Prostate gland (tissue), 2 donors: ENCODE measurements at regions not wholly inside any gene's neighbourhood (a gene's known extent, or its start where the extent isn't known, plus 50 kb on each side); places are given as distances from the start of the nearest gene placed in this dataset.

ENCODE experiments used
- DNase-seq: peaks from one replicate; pipeline ENCODE4 v3.0.0-alpha.2; 2019; ENCODE audit warnings: low spot score
- H3K27ac ChIP-seq, 2 donors: fragments of 200-600 bp; sonication (generic); 2 replicates each; pipeline ENCODE4 v1.5.1; 2017 to 2019
- H3K27me3 ChIP-seq: fragments of 200-600 bp; sonication (generic); replicated peaks from 2 replicates; pipeline ENCODE4 v1.5.1; 2019; ENCODE audit not compliant: insufficient read depth
- H3K36me3 ChIP-seq, 2 donors: fragments of 200-600 bp; sonication (generic); 1 replicate in 1 of 2; 2 replicates in 1 of 2; pipeline versions ENCODE4 v1.5.1 to v1.8.1; 2017 to 2019
- H3K4me1 ChIP-seq: fragments of 200-600 bp; sonication (generic); replicated peaks from 2 replicates; pipeline ENCODE4 v1.5.1; 2019
- H3K4me3 ChIP-seq, 2 donors: fragments of 200-600 bp; sonication (generic); 2 replicates each; pipeline ENCODE4 v1.5.1; 2017 to 2019
- H3K9me3 ChIP-seq: fragments of 200-600 bp; sonication (generic); 2 replicates; pipeline ENCODE4 v1.5.1; 2017
- POLR2A ChIP-seq: fragments of 450-650 bp; IDR thresholded peaks from one replicate; pipeline ENCODE4 v1.6.1; 2016; ENCODE audit warnings: antibody characterized with exemption, mild to moderate bottlenecking
- POLR2AphosphoS5 ChIP-seq: sonication (generic); formaldehyde crosslinking; IDR thresholded peaks from one replicate; pipeline ENCODE4 v1.6.1; 2017; ENCODE audit warnings: antibody characterized with exemption
- WGBS: methylation state at CpG from one replicate; pipeline ENCODE4 v1.1.5; 2018; 5-methylcytosine and 5-hydroxymethylcytosine counted together
- intact Hi-C: fragments of 100-400 bp; cut with DNase I; formaldehyde crosslinking; loops from one replicate; pipeline ENCODE4 v1.14.2; 2022
- TF ChIP-seq, protein P1 (sequence below), 4 experiments: fragments of 200-600 bp in 2 of 4; fragments of 450-650 bp in 2 of 4; sonication (generic) in 2 of 4; IDR thresholded peaks; 1 replicate in 3 of 4; 2 replicates in 1 of 4; pipeline ENCODE4 v1.5.1; 2016 to 2019; ENCODE audit warnings: antibody characterized with exemption in 4 of 4, mild to moderate bottlenecking in 2 of 4, moderate library complexity in 2 of 4

DNA sequence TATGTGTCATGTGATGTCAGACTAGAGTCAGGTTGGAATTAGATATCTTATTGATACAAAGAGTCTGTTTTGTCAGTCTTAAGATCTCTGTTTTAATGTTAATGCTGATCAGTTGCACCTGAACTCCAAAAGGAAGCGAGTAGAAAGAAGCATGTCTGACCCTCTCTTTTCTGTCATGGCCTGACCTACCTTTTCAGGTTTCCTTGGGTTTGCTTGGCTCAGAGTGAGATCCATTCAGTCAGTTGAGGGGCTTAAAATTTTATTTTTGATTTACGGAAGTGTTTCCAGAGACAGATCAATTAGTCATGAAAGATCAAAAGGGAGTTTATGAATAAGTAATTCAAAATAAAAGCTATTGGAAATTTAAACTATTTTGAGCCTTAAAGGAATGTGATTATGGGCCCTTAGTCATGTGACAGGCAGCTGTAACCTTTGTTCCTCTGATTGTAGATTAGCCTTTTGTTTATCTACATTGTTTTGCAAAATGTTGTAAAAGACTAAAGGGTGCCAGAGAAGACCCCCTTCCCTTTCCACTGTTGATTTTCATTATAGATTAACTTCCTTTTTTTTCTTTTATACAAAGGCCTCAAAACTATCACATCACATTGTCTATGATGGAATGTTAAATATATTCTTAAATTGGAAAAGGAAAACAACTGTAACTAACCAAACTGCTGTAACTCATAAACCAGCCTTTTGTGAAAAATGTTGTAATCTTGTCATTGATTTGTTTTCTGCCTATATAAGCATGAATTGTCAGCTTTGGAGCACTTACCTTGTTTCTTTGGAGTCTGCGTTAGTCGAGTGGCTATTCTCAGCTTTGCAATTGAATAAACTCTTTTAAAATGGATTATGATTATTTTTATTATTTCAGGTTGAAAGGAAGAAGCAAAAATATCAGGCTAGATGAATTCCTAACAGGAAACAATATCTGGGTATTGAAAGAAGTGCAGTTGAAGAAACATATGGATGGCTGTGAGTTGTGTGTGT lies 195.5 kb upstream of the MBL2 start:
- intact Hi-C loops, result no loop called here
- no peaks in the 10 kb centered on the region for H3K36me3 ChIP-seq
- DNase-seq, result no peak
- TF ChIP-seq POLR2AphosphoS5, result no peak
- TF ChIP-seq, protein P1, sequence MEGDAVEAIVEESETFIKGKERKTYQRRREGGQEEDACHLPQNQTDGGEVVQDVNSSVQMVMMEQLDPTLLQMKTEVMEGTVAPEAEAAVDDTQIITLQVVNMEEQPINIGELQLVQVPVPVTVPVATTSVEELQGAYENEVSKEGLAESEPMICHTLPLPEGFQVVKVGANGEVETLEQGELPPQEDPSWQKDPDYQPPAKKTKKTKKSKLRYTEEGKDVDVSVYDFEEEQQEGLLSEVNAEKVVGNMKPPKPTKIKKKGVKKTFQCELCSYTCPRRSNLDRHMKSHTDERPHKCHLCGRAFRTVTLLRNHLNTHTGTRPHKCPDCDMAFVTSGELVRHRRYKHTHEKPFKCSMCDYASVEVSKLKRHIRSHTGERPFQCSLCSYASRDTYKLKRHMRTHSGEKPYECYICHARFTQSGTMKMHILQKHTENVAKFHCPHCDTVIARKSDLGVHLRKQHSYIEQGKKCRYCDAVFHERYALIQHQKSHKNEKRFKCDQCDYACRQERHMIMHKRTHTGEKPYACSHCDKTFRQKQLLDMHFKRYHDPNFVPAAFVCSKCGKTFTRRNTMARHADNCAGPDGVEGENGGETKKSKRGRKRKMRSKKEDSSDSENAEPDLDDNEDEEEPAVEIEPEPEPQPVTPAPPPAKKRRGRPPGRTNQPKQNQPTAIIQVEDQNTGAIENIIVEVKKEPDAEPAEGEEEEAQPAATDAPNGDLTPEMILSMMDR (IDR thresholded peaks at IDR 0.05), result no peak
- TF ChIP-seq POLR2A, result no peak
- H3K4me3 ChIP-seq, result no peak overlapping the region
- H3K27me3 ChIP-seq, result no peaks in the 10 kb centered on the region
- H3K27ac ChIP-seq, result no peak overlapping the region
- no peaks in the 10 kb centered on the region for H3K4me1 ChIP-seq
- 88% methylated on average over 4 of the region's 4 CpGs for WGBS
- H3K9me3 ChIP-seq, result no peaks in the 10 kb centered on the region

DNA sequence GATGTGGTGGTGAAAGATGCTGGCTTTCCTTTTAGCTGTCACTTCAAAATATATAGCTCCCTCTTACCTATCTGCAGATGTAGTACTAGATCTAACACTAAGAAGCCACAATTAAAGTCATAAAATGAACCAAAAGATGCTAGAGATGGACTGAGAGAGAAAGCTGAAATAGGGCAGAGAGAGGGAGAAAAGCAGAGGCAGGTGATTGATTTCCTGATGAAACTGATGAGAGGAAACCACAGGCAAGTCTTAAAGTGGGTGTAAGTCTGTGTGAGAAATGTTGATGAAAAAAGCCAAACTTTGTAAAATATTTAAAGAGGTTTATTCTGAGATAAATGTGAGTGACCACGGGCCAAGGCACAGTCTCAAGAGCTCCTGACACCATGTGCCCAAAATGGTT lies 194.3 kb upstream of the MBL2 start:
- no peak for DNase-seq
- no peaks in the 10 kb centered on the region for H3K27me3 ChIP-seq
- H3K4me1 ChIP-seq, result no peaks in the 10 kb centered on the region
- no peaks in the 10 kb centered on the region for H3K36me3 ChIP-seq
- H3K9me3 ChIP-seq, result no peaks in the 10 kb centered on the region
- 88% methylated on average over 1 of the region's 1 CpG for WGBS
- TF ChIP-seq POLR2AphosphoS5 (no peak), POLR2A (no peak)
- TF ChIP-seq, protein P1 (IDR thresholded peaks at IDR 0.05), result no peak
- intact Hi-C loops, result no loop called here
- H3K4me3 ChIP-seq, result no peak overlapping the region
- H3K27ac ChIP-seq, result no peak overlapping the region

DNA sequence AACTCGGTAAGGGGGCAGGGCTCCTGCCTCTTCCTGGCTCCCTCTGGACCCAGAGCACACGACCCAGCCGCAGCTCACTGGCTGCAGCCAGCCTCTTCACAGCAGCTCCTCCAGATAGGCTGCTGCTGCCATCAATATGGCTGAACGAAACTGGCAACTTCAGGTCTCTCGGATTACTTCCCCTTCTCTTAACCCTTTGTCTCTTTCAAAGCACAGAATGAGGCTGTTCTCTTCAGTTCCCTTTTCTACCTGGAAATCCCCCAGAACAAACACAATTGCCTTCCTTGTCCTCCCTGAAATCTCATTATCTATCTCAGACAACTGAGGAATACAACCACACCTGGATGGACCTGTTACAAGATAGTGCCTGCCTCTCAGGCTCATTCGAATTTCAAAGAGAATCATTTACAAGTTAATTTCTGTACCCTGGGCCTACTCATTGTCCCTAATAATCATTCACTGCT lies 193.4 kb upstream of the MBL2 start:
- Histone ChIP-seq H3K4me3 (no peak overlapping the region), H3K9me3 (no peaks in the 10 kb centered on the region), H3K4me1 (no peaks in the 10 kb centered on the region), H3K36me3 (no peaks in the 10 kb centered on the region), H3K27ac (no peak overlapping the region), H3K27me3 (no peaks in the 10 kb centered on the region)
- TF ChIP-seq POLR2A (no peak), POLR2AphosphoS5 (no peak)
- TF ChIP-seq, protein P1 (IDR thresholded peaks at IDR 0.05), result no peak
- WGBS, result 46% methylated on average over 6 of the region's 6 CpGs
- no peak for DNase-seq
- intact Hi-C loops, result no loop called here

DNA sequence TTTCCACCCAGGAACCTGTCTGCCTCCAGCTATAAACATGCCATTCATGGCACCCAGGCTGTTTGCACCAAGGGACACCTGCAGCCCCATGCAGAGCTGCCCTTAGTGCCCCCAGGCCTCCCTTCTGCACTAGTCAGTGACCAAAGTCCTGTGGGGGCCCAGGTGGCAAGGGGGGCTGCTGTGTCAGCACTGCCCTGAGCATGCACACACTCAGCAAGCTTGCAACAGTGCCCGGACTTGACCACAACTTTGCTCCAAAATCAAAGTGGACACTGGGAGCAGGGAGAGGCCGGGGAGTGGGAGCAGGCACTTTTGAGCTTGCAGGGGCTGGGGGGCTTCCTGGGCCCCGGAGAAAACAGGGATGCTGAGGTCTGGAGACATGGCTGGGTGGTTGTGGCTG lies 192.9 kb upstream of the MBL2 start:
- no peak for DNase-seq
- intact Hi-C loops, result no loop called here
- 70% methylated on average over 3 of the region's 3 CpGs for WGBS
- Histone ChIP-seq H3K36me3 (no peaks in the 10 kb centered on the region), H3K27me3 (no peaks in the 10 kb centered on the region), H3K27ac (no peak overlapping the region), H3K4me1 (no peaks in the 10 kb centered on the region), H3K4me3 (no peak overlapping the region), H3K9me3 (no peaks in the 10 kb centered on the region)
- TF ChIP-seq, protein P1 (IDR thresholded peaks at IDR 0.05), result no peak
- TF ChIP-seq POLR2AphosphoS5, result no peak
- no peak for TF ChIP-seq POLR2A

DNA sequence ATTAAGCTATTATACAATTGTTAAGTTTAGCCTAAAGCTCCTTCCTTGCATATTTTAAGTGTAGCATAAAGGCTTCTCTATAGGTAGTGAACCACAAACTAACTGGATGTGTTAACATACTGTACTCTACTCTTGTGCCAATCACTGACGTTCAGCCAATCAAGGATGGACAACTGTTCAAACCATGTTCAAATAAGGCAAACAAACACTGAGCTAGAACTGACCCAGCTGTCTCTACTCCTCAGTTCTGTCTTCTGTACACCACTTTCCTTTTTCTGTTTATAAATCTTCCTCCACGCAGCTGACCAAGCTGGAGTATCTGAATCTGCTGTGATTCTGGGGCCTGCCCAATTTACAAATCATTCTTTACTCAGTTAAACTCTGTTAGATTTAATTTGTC lies 188.7 kb upstream of the MBL2 start:
- Histone ChIP-seq H3K9me3 (no peaks in the 10 kb centered on the region), H3K4me3 (no peak overlapping the region), H3K27me3 (no peaks in the 10 kb centered on the region), H3K27ac (no peak overlapping the region), H3K36me3 (no peaks in the 10 kb centered on the region), H3K4me1 (no peaks in the 10 kb centered on the region)
- 46% methylated on average over 2 of the region's 2 CpGs for WGBS
- intact Hi-C loops, result no loop called here
- DNase-seq, result no peak
- no peak for TF ChIP-seq POLR2AphosphoS5
- TF ChIP-seq, protein P1 (IDR thresholded peaks at IDR 0.05), result no peak
- TF ChIP-seq POLR2A, result no peak
